Endodermal cell (in vitro differentiated cells): ENCODE measurements at regions not wholly inside any gene's neighbourhood (a gene's known extent, or its start where the extent isn't known, plus 50 kb on each side); places are given as distances from the start of the nearest gene placed in this dataset.

Experiments used
- DNase-seq: peaks from one replicate; pipeline ENCODE4 v3.0.0-alpha.2; 2017
- H3K27ac ChIP-seq: 2 replicates; pipeline ENCODE4 v1.5.1; 2013; ENCODE audit warnings: mild to moderate bottlenecking, low read depth, low read length, moderate library complexity
- H3K27me3 ChIP-seq: 2 replicates; pipeline ENCODE4 v1.6.1; 2013; ENCODE audit warnings: mild to moderate bottlenecking, low read length, moderate library complexity; ENCODE audit not compliant: insufficient read depth, control insufficient read depth, poor library complexity, severe bottlenecking
- H3K36me3 ChIP-seq: 2 replicates; pipeline ENCODE4 v1.7.0; 2013; ENCODE audit warnings: mild to moderate bottlenecking, low read length, moderate library complexity; ENCODE audit not compliant: control insufficient read depth, insufficient read depth
- H3K4me1 ChIP-seq: one replicate; pipeline ENCODE4 v1.7.0; 2013; ENCODE audit warnings: low read length; ENCODE audit not compliant: control insufficient read depth, insufficient read depth
- H3K4me3 ChIP-seq: 2 replicates; pipeline ENCODE4 v1.5.1; 2013; ENCODE audit warnings: mild to moderate bottlenecking, low read length, moderate library complexity
- H3K9ac ChIP-seq: 2 replicates; pipeline ENCODE4 v1.6.1; 2013; ENCODE audit warnings: mild to moderate bottlenecking, low read length, moderate library complexity; ENCODE audit not compliant: poor library complexity, severe bottlenecking; ENCODE audit errors: extremely low read depth
- H3K9me3 ChIP-seq: 2 replicates; pipeline ENCODE4 v1.6.1; 2013; ENCODE audit warnings: mild to moderate bottlenecking, low read length, moderate library complexity; ENCODE audit not compliant: control insufficient read depth
- H3K27ac Mint-ChIP-seq: 2 replicates; pipeline ENCODE4 v1.8.0; 2020; ENCODE audit warnings: mixed read lengths
- H3K27me3 Mint-ChIP-seq: 2 replicates; pipeline ENCODE4 v1.8.0; 2021; ENCODE audit warnings: mild to moderate bottlenecking, mixed read lengths; ENCODE audit not compliant: insufficient read depth
- H3K36me3 Mint-ChIP-seq: 2 replicates; pipeline ENCODE4 v1.8.0; 2020; ENCODE audit warnings: low read depth, mixed read lengths
- H3K4me1 Mint-ChIP-seq: 2 replicates; pipeline ENCODE4 v1.8.0; 2020; ENCODE audit warnings: mixed read lengths
- H3K4me3 Mint-ChIP-seq: 2 replicates; pipeline ENCODE4 v1.8.0; 2020; ENCODE audit warnings: mild to moderate bottlenecking, moderate library complexity, mixed read lengths
- H3K9me3 Mint-ChIP-seq: 2 replicates; pipeline ENCODE4 v1.8.0; 2020; ENCODE audit warnings: mild to moderate bottlenecking, mixed read lengths
- WGBS, 2 experiments: methylation state at CpG; one replicate each; pipeline versions ENCODE4 v1.1.5 to v1.1.7; 2013; ENCODE audit warnings: missing lambda C conversion rate in 2 of 2, mixed read lengths in 1 of 2; ENCODE audit not compliant: insufficient coverage in 1 of 2, insufficient read length in 1 of 2; 5-methylcytosine and 5-hydroxymethylcytosine counted together
- TF ChIP-seq, protein P1 (sequence below): fragments of 200-600 bp; sonication (generic); conservative IDR thresholded peaks from 2 replicates; pipeline ENCODE4 v1.5.0; 2021; ENCODE audit warnings: antibody characterized with exemption, mild to moderate bottlenecking

DNA sequence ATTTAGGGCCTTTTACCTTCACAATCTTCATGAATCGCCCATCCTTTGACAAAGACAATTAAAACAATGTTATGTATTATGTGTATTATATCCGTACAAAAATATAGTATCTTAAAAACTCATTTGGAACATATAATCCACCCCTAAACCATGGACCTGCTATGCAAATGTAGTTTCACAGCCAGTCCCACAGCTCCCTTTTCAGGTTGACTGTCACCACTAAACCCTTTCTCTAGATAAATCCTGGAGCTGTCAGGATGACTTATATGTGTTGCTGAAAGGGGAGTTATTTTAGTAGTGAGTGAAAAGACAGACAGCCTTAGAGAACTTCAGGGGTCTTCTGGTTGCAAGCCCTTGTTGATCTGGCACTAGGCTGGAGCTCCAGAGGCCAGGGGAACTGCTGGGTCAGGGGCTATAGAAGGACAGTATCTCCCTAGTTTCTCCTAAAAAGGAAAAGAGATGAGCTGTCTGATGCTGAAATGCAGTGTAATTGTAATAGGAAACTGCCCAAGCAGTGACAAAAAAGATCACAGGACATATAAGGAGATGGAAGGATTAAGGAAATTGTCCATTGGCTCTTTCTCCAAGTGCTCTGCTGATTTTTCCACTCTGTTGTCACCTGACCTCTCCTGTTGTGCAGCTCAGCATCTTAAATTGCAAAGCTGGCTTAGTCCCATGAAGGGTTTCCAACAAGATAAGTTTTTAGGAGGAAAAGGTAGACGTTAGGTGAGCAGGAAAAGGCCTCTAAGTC, 127.7 kb downstream of the S1PR1 start:
- no peak overlapping the region for H3K4me3 ChIP-seq
- H3K9me3 ChIP-seq, result no peaks in the 10 kb centered on the region
- TF ChIP-seq, protein P1, sequence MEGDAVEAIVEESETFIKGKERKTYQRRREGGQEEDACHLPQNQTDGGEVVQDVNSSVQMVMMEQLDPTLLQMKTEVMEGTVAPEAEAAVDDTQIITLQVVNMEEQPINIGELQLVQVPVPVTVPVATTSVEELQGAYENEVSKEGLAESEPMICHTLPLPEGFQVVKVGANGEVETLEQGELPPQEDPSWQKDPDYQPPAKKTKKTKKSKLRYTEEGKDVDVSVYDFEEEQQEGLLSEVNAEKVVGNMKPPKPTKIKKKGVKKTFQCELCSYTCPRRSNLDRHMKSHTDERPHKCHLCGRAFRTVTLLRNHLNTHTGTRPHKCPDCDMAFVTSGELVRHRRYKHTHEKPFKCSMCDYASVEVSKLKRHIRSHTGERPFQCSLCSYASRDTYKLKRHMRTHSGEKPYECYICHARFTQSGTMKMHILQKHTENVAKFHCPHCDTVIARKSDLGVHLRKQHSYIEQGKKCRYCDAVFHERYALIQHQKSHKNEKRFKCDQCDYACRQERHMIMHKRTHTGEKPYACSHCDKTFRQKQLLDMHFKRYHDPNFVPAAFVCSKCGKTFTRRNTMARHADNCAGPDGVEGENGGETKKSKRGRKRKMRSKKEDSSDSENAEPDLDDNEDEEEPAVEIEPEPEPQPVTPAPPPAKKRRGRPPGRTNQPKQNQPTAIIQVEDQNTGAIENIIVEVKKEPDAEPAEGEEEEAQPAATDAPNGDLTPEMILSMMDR, result no peak
- Mint-ChIP-seq H3K36me3 (no peaks in the 10 kb centered on the region), H3K27ac (no peak overlapping the region), H3K4me1 (peaks cover 9% of the 10 kb centered on the region), H3K4me3 (no peak overlapping the region), H3K27me3 (no peaks in the 10 kb centered on the region), H3K9me3 (no peaks in the 10 kb centered on the region)
- H3K9ac ChIP-seq, result no peak overlapping the region
- 91% methylated on average over 2 of the region's 3 CpGs; no CpG with 5 or more reads in 1 of the 2 experiments for WGBS, 2 experiments
- no peak for DNase-seq
- no peaks in the 10 kb centered on the region for H3K4me1 ChIP-seq
- no peaks in the 10 kb centered on the region for H3K36me3 ChIP-seq
- no peaks in the 10 kb centered on the region for H3K27me3 ChIP-seq
- H3K27ac ChIP-seq, result no peak overlapping the region

- Histone ChIP-seq H3K9ac (no peak overlapping the region), H3K36me3 (no peaks in the 10 kb centered on the region), H3K27me3 (no peaks in the 10 kb centered on the region), H3K4me3 (no peak overlapping the region), H3K4me1 (no peaks in the 10 kb centered on the region), H3K9me3 (no peaks in the 10 kb centered on the region), H3K27ac (no peak overlapping the region)
- no peak overlapping the region for H3K27ac Mint-ChIP-seq
- 85 to 90% methylated on average over 2 to 3 of the region's 3 CpGs for WGBS, 2 experiments
- no peaks in the 10 kb centered on the region for H3K27me3 Mint-ChIP-seq
- H3K36me3 Mint-ChIP-seq, result no peaks in the 10 kb centered on the region
- H3K4me3 Mint-ChIP-seq, result no peak overlapping the region
- no peak for DNase-seq
- H3K4me1 Mint-ChIP-seq, result peaks cover 5% of the 10 kb centered on the region
- TF ChIP-seq, protein P1, result no peak
- no peaks in the 10 kb centered on the region for H3K9me3 Mint-ChIP-seq
These were observed 128.4 kb downstream of the S1PR1 start for GRCh38 chr1:101365186-101365585.

GRCh38 chr1:101365878-101366277, 129.1 kb downstream of the S1PR1 start:
- H3K27ac Mint-ChIP-seq, result no peak overlapping the region
- H3K27me3 ChIP-seq, result no peaks in the 10 kb centered on the region
- TF ChIP-seq, protein P1, result no peak

More at GRCh38 chr1:101365878-101366277, 129.1 kb downstream of the S1PR1 start:
- Mint-ChIP-seq H3K9me3 (no peaks in the 10 kb centered on the region), H3K36me3 (no peaks in the 10 kb centered on the region), H3K4me3 (no peak overlapping the region), H3K27me3 (no peaks in the 10 kb centered on the region), H3K4me1 (peaks cover 4% of the 10 kb centered on the region)
- Histone ChIP-seq H3K4me1 (no peaks in the 10 kb centered on the region), H3K27ac (no peak overlapping the region), H3K9me3 (no peaks in the 10 kb centered on the region), H3K4me3 (no peak overlapping the region), H3K9ac (no peak overlapping the region), H3K36me3 (no peaks in the 10 kb centered on the region)
- no peak for DNase-seq
- WGBS, 2 experiments, result 80 to 97% methylated on average over 1 to 2 of the region's 2 CpGs
